NCI-H1694 (cell line): ENCODE measurements at regions not wholly inside any gene's neighbourhood (a gene's known extent, or its start where the extent isn't known, plus 50 kb on each side); places are given as distances from the start of the nearest gene placed in this dataset.
"Not testable (repeated sequence)": the region's sequence is repeated elsewhere in the genome, so short reads cannot be mapped to it uniquely, and the experiment has no call there.

Source experiments
- DNase-seq: peaks from one replicate; lab custom pipeline; 2025; lab: John Stamatoyannopoulos, UW

- DNase-seq = no peak
Observed at GRCh38 chr15:66865622-66866611, 163.9 kb downstream of the SMAD6 start.

- no peak for DNase-seq
Observed at GRCh38 chr15:66866656-66867055, 164.6 kb downstream of the SMAD6 start.

GRCh38 chr15:66868918-66869317, 166.9 kb downstream of the SMAD6 start:
- DNase-seq = no peak

- DNase-seq = no peak
Observed at GRCh38 chr15:66870880-66871388, 168.9 kb downstream of the SMAD6 start.

GRCh38 chr15:66872405-66872804, 170.4 kb downstream of the SMAD6 start:
- no peak for DNase-seq

GRCh38 chr15:66873331-66873730, 171.3 kb downstream of the SMAD6 start:
- DNase-seq = not testable (repeated sequence)

- no peak for DNase-seq
Observed at GRCh38 chr15:66873856-66874255, 171.8 kb downstream of the SMAD6 start.

- no peak for DNase-seq
Observed at GRCh38 chr15:66875588-66876420, 173.8 kb downstream of the SMAD6 start.

- DNase-seq = no peak
Observed at GRCh38 chr15:66876421-66876730, 174.3 kb downstream of the SMAD6 start.

- DNase-seq = no peak
Observed at GRCh38 chr15:66876731-66877476, 174.9 kb downstream of the SMAD6 start.

GRCh38 chr15:66877477-66878271, 175.6 kb downstream of the SMAD6 start:
- no peak for DNase-seq

GRCh38 chr15:66878761-66879160, 176.7 kb downstream of the SMAD6 start:
- no peak for DNase-seq

- DNase-seq = no peak
Observed at GRCh38 chr15:66879531-66880368, 177.7 kb downstream of the SMAD6 start.

GRCh38 chr15:66880380-66881155, 178.5 kb downstream of the SMAD6 start:
- no peak for DNase-seq

GRCh38 chr15:66881173-66881905, 179.3 kb downstream of the SMAD6 start:
- DNase-seq = no peak

- DNase-seq = no peak
Observed at GRCh38 chr15:66882251-66883020, 180.4 kb downstream of the SMAD6 start.

- no peak for DNase-seq
Observed at GRCh38 chr15:66883284-66883911, 181.4 kb downstream of the SMAD6 start.
